Activated T-cell treated with anti-CD3 and anti-CD28 coated beads for 1 hour (primary cell): ENCODE measurements at regions not wholly inside any gene's neighbourhood (a gene's known extent, or its start where the extent isn't known, plus 50 kb on each side); places are given as distances from the start of the nearest gene placed in this dataset.
"Not testable (repeated sequence)": the region's sequence is repeated elsewhere in the genome, so short reads cannot be mapped to it uniquely, and the experiment has no call there.

Experiments used
- DNase-seq: peaks from one replicate; pipeline ENCODE4 v3.0.0-alpha.2; 2020; ENCODE audit warnings: low read depth

DNA sequence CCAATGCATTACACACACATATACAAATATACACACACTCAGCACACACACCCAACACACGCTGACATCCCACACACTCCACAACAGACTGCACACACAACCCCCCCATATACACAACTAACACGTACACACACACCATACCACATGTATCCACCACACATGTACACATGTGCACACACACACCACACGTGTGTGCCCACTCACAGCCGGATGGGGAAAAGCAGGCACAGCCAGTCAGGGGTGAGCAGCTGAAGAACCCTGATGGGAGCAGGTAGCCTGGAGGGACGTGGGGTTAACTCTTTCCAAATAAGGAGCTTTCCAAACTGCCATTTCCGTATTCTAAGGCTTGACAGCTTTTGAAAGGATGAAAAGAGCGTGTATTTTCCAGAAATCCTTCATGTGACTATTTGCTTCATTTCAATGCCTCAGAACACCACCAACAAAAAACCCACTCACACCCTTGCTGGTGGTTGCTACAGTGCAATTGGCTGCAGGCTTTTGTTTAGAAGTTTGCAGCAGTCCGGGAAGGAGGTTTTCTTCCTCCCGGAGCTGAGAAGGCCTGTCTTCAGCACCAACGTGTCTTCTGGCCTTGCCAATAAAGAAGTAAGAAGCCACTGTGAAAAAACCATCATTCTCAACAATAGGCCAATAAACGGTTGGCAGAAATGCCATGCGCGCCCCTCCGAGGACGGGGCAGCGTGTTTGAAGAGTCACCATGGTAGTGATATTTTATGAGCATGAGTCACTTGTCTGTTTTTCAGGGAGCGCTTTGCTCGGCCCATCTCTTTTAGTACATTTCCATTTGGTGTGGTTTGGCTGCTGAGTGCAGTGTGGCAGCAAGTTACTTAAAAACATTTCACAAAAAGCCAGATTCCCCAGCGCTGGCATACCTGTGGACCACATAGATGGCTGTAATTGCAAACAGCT, 131.3 kb upstream of the GMDS start:
- DNase-seq: no peak

GRCh38 chr6:2375443-2375842, 130.0 kb upstream of the GMDS start:
- no peak for DNase-seq

- no peak for DNase-seq
Observed at GRCh38 chr6:2369606-2370005, 124.2 kb upstream of the GMDS start.

GRCh38 chr6:2363211-2363610, 117.8 kb upstream of the GMDS start:
- no peak for DNase-seq

DNA sequence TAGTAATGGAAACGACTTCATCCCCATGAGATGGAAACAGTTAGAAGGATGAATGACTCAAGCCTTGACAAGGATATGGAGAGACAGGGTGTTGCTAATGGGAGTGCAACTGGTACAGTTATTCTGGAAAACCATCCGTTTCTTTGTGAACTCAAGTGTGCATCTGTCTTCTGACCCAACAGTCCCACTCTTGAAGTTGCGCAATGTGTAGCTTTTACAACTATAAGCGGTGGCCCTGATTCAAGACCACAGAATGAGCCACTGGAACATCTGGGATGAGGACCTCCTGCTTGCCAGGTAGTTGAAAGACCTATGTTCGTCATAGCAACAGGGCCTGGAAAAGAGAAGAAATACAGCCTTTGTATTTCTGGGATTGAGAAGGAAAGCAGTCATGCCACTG, 115.8 kb upstream of the GMDS start:
- DNase-seq: no peak

DNA sequence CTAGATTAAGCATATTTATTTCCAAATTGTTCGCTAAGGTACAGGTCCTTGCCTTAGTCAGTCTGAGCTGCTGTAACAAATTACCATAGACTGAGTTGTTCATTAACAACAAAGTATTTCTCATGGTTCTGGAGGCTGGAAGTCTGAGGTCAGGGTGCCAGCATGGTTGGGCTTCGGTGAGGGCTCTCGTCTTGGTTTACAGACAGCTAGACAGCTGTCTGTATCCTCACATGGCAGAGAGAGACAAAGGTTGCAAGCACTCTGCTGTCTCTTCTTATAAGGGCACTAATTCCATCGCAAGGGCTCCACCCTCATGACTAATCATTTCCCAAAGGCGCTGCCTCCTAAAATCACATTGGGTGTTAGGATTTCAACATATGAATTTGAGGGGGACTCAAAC, 115.3 kb upstream of the GMDS start:
- DNase-seq: no peak

DNA sequence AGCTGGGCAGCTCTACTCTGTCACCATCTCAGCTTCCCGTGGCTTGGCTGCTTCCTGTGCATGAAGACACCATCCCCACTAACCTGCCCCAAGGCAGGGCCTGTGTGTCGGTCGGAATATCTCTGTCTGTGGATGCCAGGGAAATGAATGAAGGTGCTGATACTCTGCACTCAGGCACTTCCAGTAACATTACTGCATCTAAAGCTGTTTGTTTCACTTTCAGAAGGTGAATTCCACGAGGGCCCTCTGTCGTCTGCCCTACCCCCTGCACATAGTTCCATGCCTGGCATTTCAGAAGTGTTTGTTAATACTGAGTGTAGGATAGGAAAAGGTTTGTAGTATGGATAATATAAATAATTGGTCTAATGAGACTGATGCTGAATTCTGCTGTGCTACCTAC, 114.7 kb upstream of the GMDS start:
- no peak for DNase-seq

GRCh38 chr6:2355150-2355549, 109.7 kb upstream of the GMDS start:
- no peak for DNase-seq

- DNase-seq: no peak
Observed at GRCh38 chr6:2354138-2354491, 108.7 kb upstream of the GMDS start.

DNA sequence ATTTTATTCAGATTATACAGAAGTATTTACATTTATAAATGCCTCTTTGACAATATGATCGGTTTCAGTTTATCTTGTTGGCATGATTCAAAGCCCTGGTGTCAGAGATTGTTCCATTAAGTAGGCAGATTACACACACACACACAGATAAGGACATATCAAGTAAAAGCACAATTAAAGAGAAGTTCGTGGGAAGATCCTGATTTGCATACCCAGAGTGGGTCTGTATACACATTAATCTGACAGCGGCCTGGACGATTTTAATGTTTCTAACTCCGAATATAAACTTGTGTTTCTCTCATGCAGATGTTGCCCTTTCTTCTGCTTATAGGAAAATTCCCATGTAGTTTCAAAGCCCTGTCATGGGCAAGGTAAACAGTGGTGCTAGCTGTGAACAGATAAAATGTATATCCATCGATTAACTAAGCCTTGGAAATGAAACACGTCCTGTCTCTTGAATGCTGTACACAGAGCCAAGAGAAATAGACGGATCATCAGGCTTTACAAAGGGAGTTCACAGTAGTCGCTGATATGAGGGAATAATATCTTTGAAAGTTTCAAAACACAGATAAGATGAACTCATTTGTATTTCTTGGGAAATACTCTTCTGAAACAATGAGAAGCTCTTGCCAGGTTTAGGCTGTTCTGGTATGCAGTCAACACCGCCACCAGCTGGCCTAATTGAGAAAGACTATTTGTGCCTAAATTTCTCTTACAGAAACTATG, 108.2 kb upstream of the GMDS start:
- peak; percentile 32 for DNase-seq

DNA sequence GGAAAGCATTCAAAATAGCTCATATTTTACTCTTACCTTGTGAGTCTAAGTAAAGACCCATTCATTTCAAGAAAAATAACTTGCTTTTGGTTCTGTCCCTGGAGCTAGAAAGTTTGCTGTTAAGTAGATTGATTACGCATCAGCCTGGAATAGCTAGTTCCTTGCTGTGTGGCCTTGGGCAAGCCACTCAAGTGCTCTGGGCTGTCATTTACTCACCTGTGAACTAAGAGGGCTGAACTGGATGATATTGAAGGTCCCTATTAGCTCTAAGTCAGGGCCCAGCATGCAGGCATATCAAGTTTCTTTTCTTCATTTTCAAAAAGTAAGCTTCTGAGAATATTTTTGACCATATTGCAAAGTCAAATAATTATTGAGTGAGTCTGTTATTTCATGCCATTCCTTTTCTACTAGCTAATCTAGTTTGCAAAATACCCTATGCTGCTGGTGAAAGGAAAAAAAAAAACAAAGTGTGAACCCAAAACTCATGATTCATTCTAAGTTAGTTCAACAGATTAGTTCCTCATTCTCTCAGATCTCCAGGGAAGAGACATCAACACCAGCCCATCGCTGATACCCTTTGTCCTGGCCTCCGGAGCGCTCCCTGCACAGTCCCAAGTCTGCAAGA, 106.5 kb upstream of the GMDS start:
- no peak for DNase-seq

- DNase-seq: no peak
Observed at GRCh38 chr6:2351090-2351489, 105.7 kb upstream of the GMDS start.

DNA sequence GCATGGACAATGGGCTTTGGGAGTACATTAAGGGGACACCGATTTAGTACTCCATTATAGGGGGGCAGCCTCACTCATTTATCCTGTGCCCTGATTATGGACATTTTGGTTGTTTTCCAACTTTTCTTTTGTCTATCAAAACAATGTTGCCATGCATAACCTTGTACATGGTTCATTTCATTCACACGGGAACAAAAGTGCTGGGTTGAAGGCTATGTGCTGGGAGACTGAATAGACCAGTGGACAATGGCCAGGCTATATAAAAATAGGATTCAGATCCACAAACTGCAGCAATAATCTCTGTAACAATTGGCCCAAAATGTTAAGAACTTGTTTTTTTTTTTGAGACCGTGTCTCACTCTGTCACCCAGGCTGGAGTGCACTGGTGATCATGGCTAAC, 100.7 kb upstream of the GMDS start:
- DNase-seq: no peak

GRCh38 chr6:2344319-2344905, 99.0 kb upstream of the GMDS start:
- no peak for DNase-seq

DNA sequence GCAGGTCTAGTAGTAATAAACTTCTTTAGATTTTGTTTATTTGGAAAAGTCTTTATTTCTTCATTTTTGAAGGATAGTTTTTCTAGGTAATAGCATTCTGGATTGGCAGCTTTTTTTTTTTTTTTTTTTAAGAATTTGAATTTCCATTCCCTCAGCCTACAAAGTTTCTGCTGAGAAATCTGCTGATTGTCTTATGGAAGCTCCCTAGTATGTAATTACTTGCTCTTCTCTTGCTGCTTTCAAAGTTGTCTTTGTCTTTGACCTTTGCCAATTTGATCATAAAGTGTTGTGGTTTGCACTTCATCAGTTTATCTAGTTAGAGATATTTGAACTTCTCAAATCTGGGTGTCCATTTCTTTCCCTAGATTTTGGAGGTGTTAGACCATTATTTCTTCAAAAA, 82.2 kb upstream of the GMDS start:
- DNase-seq: no peak

- DNase-seq: no peak
Observed at GRCh38 chr6:2324166-2324953, 79.0 kb upstream of the GMDS start.

DNA sequence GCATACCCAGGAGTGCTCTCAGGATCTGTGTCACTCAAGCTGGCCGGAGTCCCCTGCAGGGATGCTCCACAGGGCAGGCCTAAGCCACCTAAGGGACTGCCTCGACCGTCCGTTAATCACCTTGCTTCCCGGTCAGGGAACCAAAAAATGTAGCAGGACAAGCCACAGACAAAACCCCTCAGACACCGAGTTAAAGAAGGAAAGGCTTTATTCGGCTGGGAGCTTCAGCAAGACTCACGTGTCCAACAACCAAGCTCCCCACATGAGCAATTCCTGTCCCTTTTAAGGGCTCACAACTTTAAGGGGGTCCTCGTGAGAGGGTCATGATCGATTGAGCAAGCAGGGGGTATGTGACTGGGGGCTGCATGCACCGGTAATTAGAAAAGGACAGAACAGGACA, 72.1 kb upstream of the GMDS start:
- not testable (repeated sequence) for DNase-seq

DNA sequence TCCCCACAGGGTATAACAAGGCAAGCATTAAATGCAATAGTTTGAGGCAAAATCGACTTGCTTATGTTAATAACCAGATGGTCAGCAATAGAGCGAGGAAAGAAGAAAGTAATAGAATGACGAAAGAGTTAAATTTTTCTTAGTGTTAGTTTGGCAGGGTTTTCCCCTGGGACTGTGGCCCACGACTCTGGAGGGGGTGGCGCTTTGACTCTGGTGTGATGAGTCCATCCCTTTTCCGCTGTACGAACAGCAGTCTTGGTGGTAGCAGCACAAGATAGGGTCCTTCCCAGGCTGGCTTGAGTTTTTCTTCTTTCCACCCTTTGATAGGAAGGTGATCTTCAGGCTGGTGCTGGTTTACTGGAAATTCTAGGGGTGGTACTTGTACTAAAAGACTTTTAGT, 69.2 kb upstream of the GMDS start:
- no peak for DNase-seq

- no peak for DNase-seq
Observed at GRCh38 chr6:2310042-2310441, 64.6 kb upstream of the GMDS start.

- no peak for DNase-seq
Observed at GRCh38 chr6:2309122-2309521, 63.7 kb upstream of the GMDS start.

DNA sequence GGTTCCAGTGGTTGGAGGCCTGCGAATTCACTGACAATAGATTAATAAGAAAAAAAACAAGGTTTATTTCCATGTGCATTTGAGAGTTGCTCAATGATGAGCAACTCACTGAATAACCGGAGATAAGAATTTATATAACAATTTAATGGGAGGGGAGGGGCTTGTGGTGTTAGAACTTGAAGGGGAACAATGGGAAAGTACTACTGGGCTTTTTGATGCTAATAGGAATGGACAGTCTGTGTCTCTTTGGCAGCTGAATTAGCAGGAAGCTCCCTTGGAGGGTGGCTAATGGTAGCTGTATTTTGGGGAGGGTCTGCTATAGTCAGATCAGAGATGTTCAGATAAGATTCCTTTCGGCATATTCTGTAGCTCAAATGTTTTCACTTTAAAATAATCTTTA, 62.4 kb upstream of the GMDS start:
- no peak for DNase-seq

- DNase-seq: no peak
Observed at GRCh38 chr6:2305951-2306350, 60.5 kb upstream of the GMDS start.
